Memory B cell (primary cell): ENCODE measurements at regions not wholly inside any gene's neighbourhood (a gene's known extent, or its start where the extent isn't known, plus 50 kb on each side); places are given as distances from the start of the nearest gene placed in this dataset.
"Not testable (repeated sequence)": the region's sequence is repeated elsewhere in the genome, so short reads cannot be mapped to it uniquely, and the experiment has no call there.

Source experiments
- ATAC-seq: fragments of 150-1000 bp; cut with Tn5 transposase; 2 replicates; pipeline ENCODE4 v1.10.0; 2021; ENCODE audit warnings: low read depth, mild to moderate bottlenecking, moderate library complexity
- DNase-seq, 2 donors: peaks; one replicate each; pipeline ENCODE4 v3.0.0; 2022; ENCODE audit warnings: low spot score in 2 of 2
- H3K27ac Mint-ChIP-seq: one replicate; pipeline ENCODE4 v1.8.0; 2022; ENCODE audit warnings: mild to moderate bottlenecking, moderate library complexity, mixed read lengths
- H3K27me3 Mint-ChIP-seq: one replicate; pipeline ENCODE4 v1.8.0; 2022; ENCODE audit warnings: mixed read lengths
- H3K36me3 Mint-ChIP-seq: one replicate; pipeline ENCODE4 v1.8.0; 2022; ENCODE audit warnings: mild to moderate bottlenecking, mixed read lengths
- H3K4me1 Mint-ChIP-seq: one replicate; pipeline ENCODE4 v1.8.0; 2022; ENCODE audit warnings: mixed read lengths
- H3K4me3 Mint-ChIP-seq: one replicate; pipeline ENCODE4 v1.8.0; 2022; ENCODE audit warnings: mild to moderate bottlenecking, moderate library complexity, mixed read lengths
- H3K9me3 Mint-ChIP-seq: one replicate; pipeline ENCODE4 v1.8.0; 2022; ENCODE audit warnings: mixed read lengths

GRCh38 chr2:5588601-5589000 is 103.6 kb upstream of the SOX11 start:
- H3K27ac Mint-ChIP-seq = no peak overlapping the region
- H3K27me3 Mint-ChIP-seq = no peaks in the 10 kb centered on the region
- H3K4me1 Mint-ChIP-seq = no peaks in the 10 kb centered on the region
- no peak overlapping the region for H3K4me3 Mint-ChIP-seq
- H3K9me3 Mint-ChIP-seq = peaks cover 2% of the 10 kb centered on the region
- ATAC-seq (no peak), DNase-seq (no peak)
- H3K36me3 Mint-ChIP-seq = no peaks in the 10 kb centered on the region

GRCh38 chr2:5589183-5589582 is 103.0 kb upstream of the SOX11 start:
- Mint-ChIP-seq H3K4me1 (no peaks in the 10 kb centered on the region), H3K9me3 (peaks cover 2% of the 10 kb centered on the region), H3K36me3 (no peaks in the 10 kb centered on the region), H3K27me3 (no peaks in the 10 kb centered on the region), H3K4me3 (no peak overlapping the region), H3K27ac (no peak overlapping the region)
- DNase-seq = no peak
- ATAC-seq = no peak

GRCh38 chr2:5590886-5591285 is 101.3 kb upstream of the SOX11 start:
- no peaks in the 10 kb centered on the region for H3K27me3 Mint-ChIP-seq
- ATAC-seq (no peak), DNase-seq (no peak)
- no peaks in the 10 kb centered on the region for H3K36me3 Mint-ChIP-seq
- H3K4me3 Mint-ChIP-seq = no peak overlapping the region
- peaks cover 2% of the 10 kb centered on the region for H3K9me3 Mint-ChIP-seq
- no peak overlapping the region for H3K27ac Mint-ChIP-seq
- H3K4me1 Mint-ChIP-seq = no peaks in the 10 kb centered on the region

GRCh38 chr2:5592916-5593315 is 99.3 kb upstream of the SOX11 start:
- no peaks in the 10 kb centered on the region for H3K9me3 Mint-ChIP-seq
- no peak overlapping the region for H3K27ac Mint-ChIP-seq
- no peak overlapping the region for H3K4me3 Mint-ChIP-seq
- ATAC-seq = no peak
- no peaks in the 10 kb centered on the region for H3K36me3 Mint-ChIP-seq
- DNase-seq = no peak
- no peaks in the 10 kb centered on the region for H3K4me1 Mint-ChIP-seq
- H3K27me3 Mint-ChIP-seq = no peaks in the 10 kb centered on the region

DNA sequence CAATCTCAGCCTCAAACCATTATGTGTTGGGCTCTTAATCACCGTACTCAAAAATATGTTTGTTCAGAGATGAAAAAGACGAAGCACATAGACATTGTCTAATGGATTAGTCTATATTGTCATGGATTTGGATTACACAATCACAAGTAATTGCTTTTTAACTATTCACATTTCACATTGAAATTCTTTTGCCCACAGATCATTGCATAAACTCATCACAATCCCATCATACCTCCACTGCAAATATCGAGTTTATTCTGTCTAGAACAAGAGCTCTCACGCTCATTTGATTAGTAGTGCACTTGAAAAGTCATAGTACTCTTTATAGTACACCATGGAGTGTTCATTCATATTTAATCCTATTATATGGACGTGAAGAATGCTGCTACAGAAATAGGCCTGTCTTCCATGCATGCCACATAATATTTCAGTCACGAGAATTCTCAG is 97.9 kb upstream of the SOX11 start:
- ATAC-seq = no peak
- no peaks in the 10 kb centered on the region for H3K36me3 Mint-ChIP-seq
- H3K27me3 Mint-ChIP-seq = no peaks in the 10 kb centered on the region
- no peak overlapping the region for H3K27ac Mint-ChIP-seq
- no peaks in the 10 kb centered on the region for H3K4me1 Mint-ChIP-seq
- no peaks in the 10 kb centered on the region for H3K9me3 Mint-ChIP-seq
- H3K4me3 Mint-ChIP-seq = no peak overlapping the region
- no peak for DNase-seq

DNA sequence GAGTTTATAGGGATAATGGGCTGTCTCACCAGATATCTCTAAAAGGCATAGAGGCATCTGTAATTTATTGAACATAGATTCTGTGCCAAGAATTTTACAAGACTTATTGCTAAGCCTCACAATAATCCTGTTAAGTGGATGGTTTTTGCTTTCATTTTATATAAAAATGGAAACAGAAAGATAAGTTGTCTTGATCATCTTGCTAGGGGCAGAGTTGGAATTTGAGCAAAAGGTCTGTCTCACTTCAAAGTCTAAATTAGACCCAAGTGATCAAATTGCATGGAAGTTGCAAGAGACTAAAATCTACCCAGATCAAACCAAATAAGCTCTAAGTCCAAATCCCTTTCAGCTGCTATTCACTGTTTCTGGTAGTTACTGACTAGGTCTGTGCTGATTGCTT is 95.3 kb upstream of the SOX11 start:
- Mint-ChIP-seq H3K36me3 (no peaks in the 10 kb centered on the region), H3K4me3 (no peak overlapping the region), H3K27me3 (no peaks in the 10 kb centered on the region), H3K27ac (no peak overlapping the region), H3K4me1 (no peaks in the 10 kb centered on the region), H3K9me3 (peaks cover under 1% of the 10 kb centered on the region)
- DNase-seq (no peak), ATAC-seq (no peak)

DNA sequence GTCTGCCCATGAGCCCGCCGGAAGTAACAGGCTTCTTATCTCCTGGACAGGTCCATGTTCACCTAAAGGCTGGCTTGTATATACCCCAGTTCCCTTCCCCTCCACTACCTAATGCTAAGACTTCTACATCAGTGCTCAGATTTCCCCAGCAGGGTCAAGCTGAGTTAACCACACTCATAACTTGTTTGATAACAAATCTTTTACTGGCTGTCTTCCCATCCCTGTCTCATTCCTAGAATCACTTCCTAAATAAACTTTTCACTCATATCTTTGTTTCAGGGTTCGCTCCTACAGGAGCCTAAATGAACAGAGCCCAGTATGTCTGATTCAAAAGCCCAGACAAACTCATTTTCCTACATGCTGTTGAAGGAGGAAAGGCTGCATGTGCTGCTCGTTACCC is 94.0 kb upstream of the SOX11 start:
- H3K27ac Mint-ChIP-seq = no peak overlapping the region
- DNase-seq = no peak
- no peak for ATAC-seq
- no peak overlapping the region for H3K4me3 Mint-ChIP-seq
- peaks cover 4% of the 10 kb centered on the region for H3K9me3 Mint-ChIP-seq
- no peaks in the 10 kb centered on the region for H3K36me3 Mint-ChIP-seq
- no peaks in the 10 kb centered on the region for H3K27me3 Mint-ChIP-seq
- no peaks in the 10 kb centered on the region for H3K4me1 Mint-ChIP-seq

GRCh38 chr2:5609201-5609600 is 83.0 kb upstream of the SOX11 start:
- DNase-seq (no peak), ATAC-seq (no peak)
- H3K27me3 Mint-ChIP-seq = peaks cover 1% of the 10 kb centered on the region
- H3K4me1 Mint-ChIP-seq = no peaks in the 10 kb centered on the region
- H3K9me3 Mint-ChIP-seq = peaks cover 7% of the 10 kb centered on the region
- H3K4me3 Mint-ChIP-seq = no peak overlapping the region
- no peak overlapping the region for H3K27ac Mint-ChIP-seq
- no peaks in the 10 kb centered on the region for H3K36me3 Mint-ChIP-seq

- Mint-ChIP-seq H3K27me3 (peaks cover 1% of the 10 kb centered on the region), H3K27ac (no peak overlapping the region), H3K4me3 (no peak overlapping the region), H3K4me1 (no peaks in the 10 kb centered on the region), H3K9me3 (peaks cover 10% of the 10 kb centered on the region), H3K36me3 (no peaks in the 10 kb centered on the region)
- ATAC-seq = no peak
- DNase-seq = no peak
These were observed 79.5 kb upstream of the SOX11 start for GRCh38 chr2:5612666-5613065.

DNA sequence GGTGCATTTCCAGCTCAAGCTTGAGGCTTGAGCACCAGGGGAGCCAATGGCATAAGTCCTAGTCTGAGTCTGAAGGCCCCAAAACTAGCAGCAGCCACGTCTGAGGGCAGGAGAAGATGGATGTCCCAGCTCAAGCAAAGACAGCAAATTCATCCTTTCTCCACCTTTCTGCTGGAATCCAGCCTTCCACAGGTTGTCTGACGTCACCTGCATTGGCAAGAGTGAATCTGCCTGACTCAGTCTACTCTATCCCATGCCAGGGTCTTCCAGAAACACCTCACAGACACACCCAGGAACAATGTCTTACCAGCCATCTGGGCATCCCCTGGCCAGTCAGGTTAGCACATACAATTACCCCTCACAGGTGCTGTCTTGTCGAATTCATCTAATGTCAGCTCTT is 76.2 kb upstream of the SOX11 start:
- Mint-ChIP-seq H3K27me3 (no peaks in the 10 kb centered on the region), H3K4me3 (no peak overlapping the region), H3K4me1 (no peaks in the 10 kb centered on the region), H3K27ac (no peak overlapping the region), H3K9me3 (peaks cover 8% of the 10 kb centered on the region), H3K36me3 (no peaks in the 10 kb centered on the region)
- ATAC-seq (no peak), DNase-seq (no peak)

GRCh38 chr2:5617358-5617757 is 74.8 kb upstream of the SOX11 start:
- Mint-ChIP-seq H3K4me3 (no peak overlapping the region), H3K4me1 (no peaks in the 10 kb centered on the region), H3K9me3 (peaks cover 5% of the 10 kb centered on the region), H3K27me3 (no peaks in the 10 kb centered on the region), H3K36me3 (no peaks in the 10 kb centered on the region), H3K27ac (no peak overlapping the region)
- DNase-seq (no peak), ATAC-seq (no peak)

- Mint-ChIP-seq H3K36me3 (no peaks in the 10 kb centered on the region), H3K4me1 (no peaks in the 10 kb centered on the region), H3K4me3 (no peak overlapping the region), H3K27ac (no peak overlapping the region), H3K27me3 (no peaks in the 10 kb centered on the region), H3K9me3 (peaks cover 6% of the 10 kb centered on the region)
- ATAC-seq = no peak
- no peak for DNase-seq
These were observed 74.4 kb upstream of the SOX11 start for GRCh38 chr2:5617796-5618195.

DNA sequence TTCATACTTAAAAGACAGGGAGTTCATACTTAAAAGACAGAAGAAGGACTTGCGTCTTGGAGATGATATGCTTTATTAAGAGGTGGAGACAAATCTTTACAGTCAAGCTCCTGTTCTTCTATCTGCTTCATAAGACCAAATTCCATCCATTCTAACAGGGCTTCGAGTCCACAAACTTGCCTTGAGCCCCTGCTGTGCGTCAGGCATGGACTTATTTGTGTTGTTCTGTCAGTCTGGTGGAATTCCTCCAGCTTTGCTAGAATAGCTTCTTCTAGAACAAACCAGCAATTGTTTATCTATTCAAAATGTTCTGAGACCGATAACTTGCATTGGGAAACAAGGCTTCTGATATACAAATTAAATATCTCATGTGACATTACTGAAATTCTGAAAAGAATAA is 73.9 kb upstream of the SOX11 start:
- Mint-ChIP-seq H3K27ac (no peak overlapping the region), H3K36me3 (no peaks in the 10 kb centered on the region), H3K9me3 (peaks cover 6% of the 10 kb centered on the region), H3K4me3 (no peak overlapping the region), H3K27me3 (no peaks in the 10 kb centered on the region), H3K4me1 (no peaks in the 10 kb centered on the region)
- DNase-seq (no peak), ATAC-seq (no peak)

GRCh38 chr2:5625556-5626065 is 66.6 kb upstream of the SOX11 start:
- DNase-seq, H3K4me1 Mint-ChIP-seq, H3K27me3 Mint-ChIP-seq, ATAC-seq, H3K9me3 Mint-ChIP-seq, H3K36me3 Mint-ChIP-seq, H3K27ac Mint-ChIP-seq, H3K4me3 Mint-ChIP-seq: not testable (repeated sequence)

DNA sequence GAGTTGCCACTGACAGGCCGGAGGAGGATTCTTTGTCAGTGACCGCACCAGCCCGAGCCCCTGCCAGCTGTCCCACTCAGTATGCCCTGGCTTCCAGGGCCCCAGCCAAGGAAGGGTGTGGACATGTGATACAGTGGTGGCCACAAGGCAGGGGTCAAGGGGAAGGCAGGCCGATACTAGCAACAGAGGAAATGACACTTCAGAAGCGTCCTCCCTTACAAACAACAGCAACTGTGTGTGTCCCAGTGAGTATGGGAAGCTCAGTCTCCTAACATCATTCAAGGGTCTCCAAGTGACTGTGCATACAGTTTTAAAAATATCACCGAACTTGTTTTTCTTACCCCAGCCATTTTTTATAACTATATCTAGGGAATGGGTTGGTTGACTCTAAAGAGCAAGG is 63.7 kb upstream of the SOX11 start:
- DNase-seq = not testable (repeated sequence)

More for the DNA sequence above, 63.7 kb upstream of the SOX11 start:
- H3K4me1 Mint-ChIP-seq, H3K27me3 Mint-ChIP-seq, H3K27ac Mint-ChIP-seq, ATAC-seq, H3K4me3 Mint-ChIP-seq, H3K36me3 Mint-ChIP-seq, H3K9me3 Mint-ChIP-seq: not testable (repeated sequence)
